Esophagus muscularis mucosa (tissue), 4 donors: ENCODE measurements at regions not wholly inside any gene's neighbourhood (a gene's known extent, or its start where the extent isn't known, plus 50 kb on each side); places are given as distances from the start of the nearest gene placed in this dataset.

Source experiments
- DNase-seq: peaks from one replicate; pipeline ENCODE4 v3.0.0-alpha.2; 2017; ENCODE audit errors: extremely low spot score
- H3K27ac ChIP-seq, 4 donors: fragments of 200-600 bp; sonication (generic); replicated peaks in 1 of 4; 1 replicate in 3 of 4; 2 replicates in 1 of 4; pipeline ENCODE4 v1.5.1; 2016 to 2019; ENCODE audit warnings: mild to moderate bottlenecking in 1 of 4
- H3K27me3 ChIP-seq, 4 donors: fragments of 200-600 bp; sonication (generic); one replicate each; pipeline versions ENCODE4 v1.5.1 to v1.6.0; 2016 to 2019
- H3K36me3 ChIP-seq, 4 donors: fragments of 200-600 bp; sonication (generic); one replicate each; pipeline ENCODE4 v1.5.1; 2016 to 2019
- H3K4me1 ChIP-seq, 4 donors: fragments of 200-600 bp; sonication (generic); one replicate each; pipeline ENCODE4 v1.5.1; 2016 to 2019
- H3K4me3 ChIP-seq, 4 donors: fragments of 200-600 bp; sonication (generic); 1 replicate in 2 of 4; 2 replicates in 2 of 4; pipeline ENCODE4 v1.5.1; 2016 to 2019; ENCODE audit warnings: mild to moderate bottlenecking in 4 of 4, moderate library complexity in 1 of 4
- H3K9me3 ChIP-seq, 4 donors: fragments of 200-600 bp; sonication (generic); 1 replicate in 3 of 4; 2 replicates in 1 of 4; pipeline ENCODE4 v1.5.1; 2016 to 2019
- CTCF ChIP-seq, 3 experiments: fragments of 200-600 bp in 2 of 3; fragments of 450-650 bp in 1 of 3; sonication (generic) in 2 of 3; IDR thresholded peaks; one replicate each; pipeline ENCODE4 v1.5.1; 2017 to 2019; ENCODE audit warnings: antibody characterized with exemption in 3 of 3, mild to moderate bottlenecking in 2 of 3, moderate library complexity in 1 of 3
- EP300 ChIP-seq: sonication (generic); formaldehyde crosslinking; IDR thresholded peaks from one replicate; pipeline ENCODE4 v1.6.1; 2017; ENCODE audit warnings: antibody characterized with exemption
- POLR2A ChIP-seq: fragments of 450-650 bp; IDR thresholded peaks from one replicate; pipeline ENCODE4 v1.6.1; 2017; ENCODE audit warnings: antibody characterized with exemption, moderate library complexity, mild to moderate bottlenecking, low read depth
- POLR2AphosphoS5 ChIP-seq, 2 donors: sonication (generic); formaldehyde crosslinking; IDR thresholded peaks; one replicate each; pipeline ENCODE4 v1.6.1; 2017; ENCODE audit warnings: antibody characterized with exemption in 2 of 2
- WGBS: methylation state at CpG from one replicate; pipeline ENCODE4 v1.1.5; 2018; 5-methylcytosine and 5-hydroxymethylcytosine counted together
- intact Hi-C: fragments of 100-400 bp; cut with DNase I; formaldehyde crosslinking; loops from one replicate; pipeline ENCODE4 v1.15.1; 2023

GRCh38 chr20:18904624-18905023 lies 91.0 kb downstream of the SCP2D1 start:
- 48% methylated on average over 5 of the region's 5 CpGs for WGBS
- intact Hi-C loops: no loop called here
- peak; percentile 72 for DNase-seq

GRCh38 chr20:18906046-18906445 lies 92.5 kb downstream of the SCP2D1 start:
- no peak overlapping the region for H3K27ac ChIP-seq
- WGBS: 96% methylated on average over 2 of the region's 2 CpGs
- peak; percentile 89 for DNase-seq
- H3K4me1 ChIP-seq: no peaks in the 10 kb centered on the region
- no peaks in the 10 kb centered on the region for H3K9me3 ChIP-seq
- TF ChIP-seq POLR2A: no peak
- no peak for TF ChIP-seq POLR2AphosphoS5 (IDR thresholded peaks at IDR 0.05)
- no peak for TF ChIP-seq CTCF (IDR thresholded peaks at IDR 0.05)
- no peak for TF ChIP-seq EP300
- intact Hi-C loops: no loop called here
- no peaks in the 10 kb centered on the region for H3K27me3 ChIP-seq
- no peak overlapping the region for H3K4me3 ChIP-seq
- no peaks in the 10 kb centered on the region for H3K36me3 ChIP-seq

More at GRCh38 chr20:18904624-18905023, 91.0 kb downstream of the SCP2D1 start:
- Histone ChIP-seq H3K9me3 (no peaks in the 10 kb centered on the region), H3K4me3 (no peak overlapping the region), H3K27ac (no peak overlapping the region), H3K36me3 (no peaks in the 10 kb centered on the region), H3K27me3 (no peaks in the 10 kb centered on the region), H3K4me1 (no peaks in the 10 kb centered on the region)
- TF ChIP-seq POLR2AphosphoS5 (IDR thresholded peaks at IDR 0.05) (no peak), CTCF (IDR thresholded peaks at IDR 0.05) (peak in 2 of 3 experiments; percentile 13 to 21)

GRCh38 chr20:18907353-18907752 lies 93.8 kb downstream of the SCP2D1 start:
- TF ChIP-seq POLR2AphosphoS5 (IDR thresholded peaks at IDR 0.05) (no peak), CTCF (IDR thresholded peaks at IDR 0.05) (no peak), POLR2A (no peak), EP300 (no peak)
- no peaks in the 10 kb centered on the region for H3K4me1 ChIP-seq
- H3K4me3 ChIP-seq: no peak overlapping the region
- H3K27me3 ChIP-seq: no peaks in the 10 kb centered on the region
- DNase-seq: peak; percentile 77
- WGBS: 80% methylated on average over 6 of the region's 6 CpGs
- intact Hi-C loops: no loop called here
- no peaks in the 10 kb centered on the region for H3K9me3 ChIP-seq
- no peak overlapping the region for H3K27ac ChIP-seq
- no peaks in the 10 kb centered on the region for H3K36me3 ChIP-seq

GRCh38 chr20:18908109-18908508 lies 94.5 kb downstream of the SCP2D1 start:
- Histone ChIP-seq H3K27ac (no peak overlapping the region), H3K4me3 (no peak overlapping the region), H3K4me1 (no peaks in the 10 kb centered on the region), H3K36me3 (no peaks in the 10 kb centered on the region), H3K9me3 (no peaks in the 10 kb centered on the region), H3K27me3 (no peaks in the 10 kb centered on the region)
- intact Hi-C loops: no loop called here
- no peak for TF ChIP-seq EP300
- TF ChIP-seq POLR2A: no peak
- TF ChIP-seq CTCF (IDR thresholded peaks at IDR 0.05): no peak
- no peak for TF ChIP-seq POLR2AphosphoS5 (IDR thresholded peaks at IDR 0.05)
- WGBS: 78% methylated on average over 3 of the region's 3 CpGs
- peak; percentile 87 for DNase-seq

GRCh38 chr20:18909254-18909653 lies 95.7 kb downstream of the SCP2D1 start:
- TF ChIP-seq CTCF (IDR thresholded peaks at IDR 0.05) (no peak), EP300 (no peak), POLR2A (no peak), POLR2AphosphoS5 (IDR thresholded peaks at IDR 0.05) (no peak)
- no peak for DNase-seq
- Histone ChIP-seq H3K36me3 (no peaks in the 10 kb centered on the region), H3K27me3 (no peaks in the 10 kb centered on the region), H3K4me1 (no peaks in the 10 kb centered on the region), H3K27ac (no peak overlapping the region), H3K4me3 (no peak overlapping the region), H3K9me3 (no peaks in the 10 kb centered on the region)
- intact Hi-C loops: no loop called here
